WTC11 (cell line): ENCODE measurements at regions not wholly inside any gene's neighbourhood (a gene's known extent, or its start where the extent isn't known, plus 50 kb on each side); places are given as distances from the start of the nearest gene placed in this dataset.

ENCODE experiments used
- CTCF ChIP-seq: fragments of 200-600 bp; IDR thresholded peaks from 2 replicates; pipeline ENCODE4 v1.8.0; 2022; ENCODE audit warnings: antibody characterized with exemption
- EMX1 ChIP-seq: fragments of 250-450 bp; sonication (Bioruptor Pico); IDR thresholded peaks from 2 replicates; pipeline ENCODE4 v1.8.0; 2021; ENCODE audit warnings: mild to moderate bottlenecking
- FOXJ3 ChIP-seq: sonication (generic); formaldehyde crosslinking; IDR thresholded peaks from 2 replicates; pipeline ENCODE4 v1.9.0; 2021; ENCODE audit warnings: missing genetic modification reagents, mild to moderate bottlenecking, borderline replicate concordance
- MYBL2 ChIP-seq: sonication (generic); formaldehyde crosslinking; IDR thresholded peaks from 2 replicates; pipeline ENCODE4 v1.8.1; 2023; ENCODE audit warnings: mild to moderate bottlenecking, moderate library complexity, missing genetic modification reagents
- TF ChIP-seq, protein P1 (sequence below): sonication (generic); formaldehyde crosslinking; IDR thresholded peaks from 2 replicates; pipeline ENCODE4 v1.8.0; 2023; ENCODE audit warnings: missing genetic modification reagents

DNA sequence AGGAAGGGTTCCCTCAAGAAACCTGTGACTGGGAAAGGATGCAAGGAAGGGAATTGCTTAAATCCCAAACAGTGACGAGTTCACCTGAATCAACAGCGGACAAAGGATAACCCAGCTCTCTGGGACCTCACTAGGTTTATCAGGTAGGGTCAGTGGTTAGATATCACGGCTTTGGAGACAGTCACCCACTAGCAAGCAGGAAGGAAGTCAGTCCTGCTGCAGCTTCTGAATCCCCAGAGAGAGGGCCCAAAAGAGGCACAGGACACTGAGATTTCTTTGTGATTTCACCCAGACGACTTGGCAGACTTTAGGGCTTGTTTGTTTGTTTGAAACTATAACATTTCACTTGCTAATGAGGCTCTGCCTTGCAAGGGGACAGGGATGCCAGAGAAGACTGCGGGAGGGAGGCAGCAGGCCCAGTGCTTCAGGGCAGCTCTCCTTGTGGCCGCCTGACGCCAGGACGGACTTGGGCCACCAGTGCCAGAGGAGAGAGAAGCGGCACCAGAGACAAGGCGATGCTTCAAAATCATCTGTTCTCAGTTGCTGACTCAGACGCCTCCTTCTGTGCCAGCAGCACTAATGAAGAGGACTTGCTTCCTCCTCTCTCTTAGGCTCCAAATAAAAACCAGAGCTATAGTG, 275.6 kb upstream of the SLC30A5 start:
- TF ChIP-seq FOXJ3 (CRISPR knock-in tag) (no peak), CTCF (no peak), EMX1 (CRISPR knock-in tag) (no peak), MYBL2 (CRISPR knock-in tag) (no peak)
- TF ChIP-seq, protein P1, sequence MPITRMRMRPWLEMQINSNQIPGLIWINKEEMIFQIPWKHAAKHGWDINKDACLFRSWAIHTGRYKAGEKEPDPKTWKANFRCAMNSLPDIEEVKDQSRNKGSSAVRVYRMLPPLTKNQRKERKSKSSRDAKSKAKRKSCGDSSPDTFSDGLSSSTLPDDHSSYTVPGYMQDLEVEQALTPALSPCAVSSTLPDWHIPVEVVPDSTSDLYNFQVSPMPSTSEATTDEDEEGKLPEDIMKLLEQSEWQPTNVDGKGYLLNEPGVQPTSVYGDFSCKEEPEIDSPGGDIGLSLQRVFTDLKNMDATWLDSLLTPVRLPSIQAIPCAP (CRISPR knock-in tag) = no peak
